ENCODE measurements at regions not wholly inside any gene's neighbourhood (a gene's known extent, or its start where the extent isn't known, plus 50 kb on each side); places are given as distances from the start of the nearest gene placed in this dataset.

- no peak for TF ChIP-seq ZBTB2 (IDR thresholded peaks at IDR 0.05)
- TF ChIP-seq REST (IDR thresholded peaks at IDR 0.05; ENCODE audit: borderline replicate concordance): no peak
- TF ChIP-seq REST (CRISPR knock-in tag; IDR thresholded peaks at IDR 0.05; ENCODE audit: low read depth): no peak
- TF ChIP-seq ETV5 (CRISPR knock-in tag; IDR thresholded peaks at IDR 0.05; ENCODE audit: low read depth): no peak
- TF ChIP-seq NRF1 (conservative IDR thresholded peaks at IDR 0.05 in 1 of 2, IDR thresholded peaks at IDR 0.05 in 1 of 2): no peak
Observed at GRCh38 chr15:93314245-93314644, 225.2 kb upstream of the RGMA start (continued).

All from K562 (cell line).